BJ (cell line): ENCODE measurements at regions not wholly inside any gene's neighbourhood (a gene's known extent, or its start where the extent isn't known, plus 50 kb on each side); places are given as distances from the start of the nearest gene placed in this dataset.

Experiments used
- CTCF ChIA-PET: fragments of 350-600 bp; formaldehyde crosslinking; extraction: SDS; loops from one replicate; lab custom pipeline; 2021; ENCODE audit warnings: antibody characterized with exemption, inconsistent platforms; lab: Yijun Ruan, JAX
- POLR2A ChIA-PET: fragments of 300-600 bp; sonication (Branson Sonifier 250); formaldehyde crosslinking; extraction: SDS; loops from one replicate; lab custom pipeline; 2021; ENCODE audit warnings: antibody characterized with exemption; lab: Charles Lee
- DNase-seq: peaks from one replicate; pipeline ENCODE4 v3.0.0-alpha.2; 2011; ENCODE audit warnings: low read depth
- H3K27me3 ChIP-seq: 2 replicates; pipeline ENCODE4 v1.6.0; 2011; ENCODE audit warnings: low read length; ENCODE audit not compliant: control insufficient read depth, insufficient read depth
- H3K36me3 ChIP-seq: 2 replicates; pipeline ENCODE4 v1.5.1; 2011; ENCODE audit warnings: low read length; ENCODE audit not compliant: control insufficient read depth, insufficient read depth
- H3K4me3 ChIP-seq: 2 replicates; pipeline ENCODE4 v1.5.1; 2011; ENCODE audit warnings: low read depth, mild to moderate bottlenecking, control low read depth, low read length
- CTCF ChIP-seq: IDR thresholded peaks from 2 replicates; pipeline ENCODE4 v1.5.1; 2011; ENCODE audit warnings: low read depth, mild to moderate bottlenecking, control low read depth, inconsistent platforms, low read length, moderate library complexity; ENCODE audit not compliant: insufficient read depth

DNA sequence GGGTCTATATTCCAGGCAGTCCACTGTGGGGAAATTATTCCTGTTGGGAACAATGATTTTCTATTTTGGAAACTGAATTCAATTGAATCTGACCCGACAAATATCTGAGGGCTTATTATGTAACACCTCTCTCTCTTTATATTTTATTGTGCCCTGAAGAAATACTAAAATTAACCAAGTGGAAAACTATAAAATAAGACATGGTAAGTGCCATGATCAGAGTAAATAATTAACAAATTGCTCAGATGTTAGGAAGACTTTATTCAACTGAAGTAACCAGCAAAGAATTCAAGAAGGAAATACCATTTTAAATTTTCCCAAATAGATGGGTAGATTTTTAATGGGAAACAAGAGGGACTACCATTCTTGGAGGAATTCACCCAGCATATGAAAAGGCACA lies 632.9 kb downstream of the MAFB start:
- Histone ChIP-seq H3K36me3 (no peaks in the 10 kb centered on the region), H3K27me3 (no peaks in the 10 kb centered on the region), H3K4me3 (no peak overlapping the region)
- no peak for DNase-seq
- CTCF ChIA-PET, result no interaction called here
- no peak for TF ChIP-seq CTCF
- POLR2A ChIA-PET, result no interaction called here

- DNase-seq, result no peak
- POLR2A ChIA-PET, result no interaction called here
- Histone ChIP-seq H3K4me3 (no peak overlapping the region), H3K36me3 (no peaks in the 10 kb centered on the region), H3K27me3 (no peaks in the 10 kb centered on the region)
- TF ChIP-seq CTCF, result no peak
- CTCF ChIA-PET, result no interaction called here
Observed at GRCh38 chr20:40055711-40056110, 633.3 kb downstream of the MAFB start.

DNA sequence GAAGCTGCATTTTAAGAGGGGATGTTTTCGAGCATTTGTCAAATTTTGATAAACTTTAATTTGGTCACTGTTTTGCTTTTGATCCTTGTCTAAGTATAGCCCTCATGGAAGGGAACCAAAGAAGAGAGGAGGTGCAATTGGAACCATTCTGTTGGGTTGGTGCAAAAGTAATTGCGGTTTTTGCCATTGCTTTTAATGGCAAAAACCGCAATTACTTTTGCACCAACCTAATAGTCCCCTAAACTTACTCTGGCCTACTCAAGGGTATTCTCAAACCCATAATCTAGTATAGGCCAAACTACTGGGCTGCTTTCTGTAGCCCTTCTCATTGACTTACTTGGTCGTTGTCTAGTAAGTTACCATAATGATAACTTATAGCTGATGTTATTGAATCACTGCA lies 634.7 kb downstream of the MAFB start:
- Histone ChIP-seq H3K36me3 (no peaks in the 10 kb centered on the region), H3K4me3 (no peak overlapping the region), H3K27me3 (no peaks in the 10 kb centered on the region)
- ChIA-PET POLR2A (no interaction called here), CTCF (interaction anchor here (0.6 to 1.4 kb wide), 2 partner anchors 21 to 1624 kb away, joined by 3 to 4 read pairs; no protein-coding TSS in a partner anchor)
- DNase-seq, result no peak
- no peak for TF ChIP-seq CTCF

DNA sequence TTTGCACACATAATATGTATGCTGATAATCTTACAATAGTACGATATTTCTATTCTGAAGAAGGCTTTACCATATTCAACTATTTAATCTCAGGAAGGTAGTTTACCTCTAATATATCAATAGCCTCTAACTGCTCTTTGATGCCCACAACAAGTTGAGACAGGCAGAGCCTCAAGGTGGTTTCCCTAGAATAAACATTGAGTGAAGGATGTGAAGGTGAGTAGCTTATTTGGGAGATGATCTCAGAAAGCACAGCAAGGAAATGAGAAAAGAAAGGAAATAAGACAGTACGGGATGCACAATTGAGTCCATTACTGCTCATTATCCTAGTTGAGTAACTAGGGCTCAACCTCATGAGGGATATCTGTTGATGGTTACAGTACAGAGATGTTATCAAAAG lies 638.4 kb downstream of the MAFB start:
- no peaks in the 10 kb centered on the region for H3K27me3 ChIP-seq
- CTCF ChIA-PET, result no interaction called here
- no peaks in the 10 kb centered on the region for H3K36me3 ChIP-seq
- no peak overlapping the region for H3K4me3 ChIP-seq
- DNase-seq, result no peak
- TF ChIP-seq CTCF, result no peak
- POLR2A ChIA-PET, result no interaction called here

DNA sequence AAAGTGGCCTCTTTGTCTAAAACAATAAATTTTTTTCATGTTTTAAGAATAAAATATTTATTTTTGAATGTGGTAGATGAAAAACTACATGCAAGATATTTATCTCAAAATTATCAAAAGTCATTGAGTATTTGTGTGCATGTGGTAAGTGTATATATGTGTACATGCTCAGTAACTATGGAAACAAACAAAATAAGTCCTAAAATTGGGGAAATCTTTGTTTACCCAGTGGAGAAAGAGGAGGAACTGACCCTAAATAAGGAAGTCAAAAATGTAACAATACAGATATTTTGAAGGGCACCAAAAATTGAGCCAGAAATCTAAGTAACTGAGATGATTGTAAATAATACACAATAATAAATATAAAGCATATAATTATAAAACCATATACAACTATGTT lies 639.2 kb downstream of the MAFB start:
- no peak for TF ChIP-seq CTCF
- H3K4me3 ChIP-seq, result no peak overlapping the region
- no peaks in the 10 kb centered on the region for H3K27me3 ChIP-seq
- POLR2A ChIA-PET, result no interaction called here
- no peaks in the 10 kb centered on the region for H3K36me3 ChIP-seq
- no peak for DNase-seq
- CTCF ChIA-PET, result no interaction called here
